CD4-positive, alpha-beta T cell (primary cell): ENCODE measurements at regions not wholly inside any gene's neighbourhood (a gene's known extent, or its start where the extent isn't known, plus 50 kb on each side); places are given as distances from the start of the nearest gene placed in this dataset.

Experiments
- ATAC-seq: fragments of 200-7000 bp; cut with Tn5 transposase; one replicate; pipeline ENCODE4 v1.10.0; 2022; ENCODE audit warnings: mild to moderate bottlenecking; ENCODE audit not compliant: poor library complexity
- CTCF ChIA-PET: fragments of 350-600 bp; sonication (Branson Sonifier 250); formaldehyde crosslinking; loops from one replicate; lab custom pipeline; 2021; ENCODE audit warnings: antibody characterized with exemption, inconsistent platforms; lab: Charles Lee
- POLR2A ChIA-PET: fragments of 350-600 bp; sonication (Branson Sonifier 250); formaldehyde crosslinking; loops from one replicate; lab custom pipeline; 2021; ENCODE audit warnings: antibody characterized with exemption, inconsistent platforms; lab: Charles Lee
- DNase-seq, 14 experiments: peaks; one replicate each; pipeline ENCODE4 v3.0.0-alpha.2; 2013 to 2020; ENCODE audit warnings: mixed read lengths in 2 of 14
- H3K27ac ChIP-seq, 2 donors: one replicate each; pipeline versions ENCODE4 v1.5.1 to v1.7.0; 2013; ENCODE audit warnings: low read length in 2 of 2, low read depth in 1 of 2, mild to moderate bottlenecking in 1 of 2
- H3K27me3 ChIP-seq, 2 experiments: 1 replicate in 1 of 2; 2 replicates in 1 of 2; pipeline versions ENCODE4 v1.6.1 to v1.7.0; 2013; ENCODE audit warnings: low read length in 2 of 2, control low read depth in 1 of 2, mild to moderate bottlenecking in 1 of 2, moderate library complexity in 1 of 2; ENCODE audit not compliant: insufficient read depth in 2 of 2, control insufficient read depth in 1 of 2
- H3K36me3 ChIP-seq: one replicate; pipeline ENCODE4 v1.6.1; 2013; ENCODE audit warnings: low read length, control low read depth; ENCODE audit not compliant: insufficient read depth
- H3K4me1 ChIP-seq: one replicate; pipeline ENCODE4 v1.6.1; 2013; ENCODE audit warnings: low read length, control low read depth; ENCODE audit not compliant: insufficient read depth
- H3K4me3 ChIP-seq: one replicate; pipeline ENCODE4 v1.5.1; 2013; ENCODE audit warnings: mild to moderate bottlenecking, low read length, moderate library complexity
- H3K9me3 ChIP-seq, 2 experiments: 1 replicate in 1 of 2; 2 replicates in 1 of 2; pipeline versions ENCODE4 v1.6.1 to v1.7.0; 2013; ENCODE audit warnings: low read length in 2 of 2, mild to moderate bottlenecking in 2 of 2, control low read depth in 1 of 2, moderate library complexity in 1 of 2; ENCODE audit not compliant: control insufficient read depth in 1 of 2, insufficient read depth in 1 of 2
- H3K27ac Mint-ChIP-seq: one replicate; pipeline ENCODE4 v1.8.0; 2020; ENCODE audit warnings: mixed read lengths
- H3K27me3 Mint-ChIP-seq: one replicate; pipeline ENCODE4 v1.8.0; 2021; ENCODE audit warnings: mixed read lengths
- H3K36me3 Mint-ChIP-seq: one replicate; pipeline ENCODE4 v1.8.0; 2021; ENCODE audit warnings: low read depth, mixed read lengths
- H3K4me1 Mint-ChIP-seq: one replicate; pipeline ENCODE4 v1.8.0; 2021; ENCODE audit warnings: low read depth, mixed read lengths
- H3K4me3 Mint-ChIP-seq: one replicate; pipeline ENCODE4 v1.8.0; 2020; ENCODE audit warnings: mild to moderate bottlenecking, mixed read lengths
- H3K9me3 Mint-ChIP-seq: one replicate; pipeline ENCODE4 v1.8.0; 2020; ENCODE audit warnings: mixed read lengths
- intact Hi-C, 2 experiments: fragments of 100-400 bp; cut with DNase I in 1 of 2; cut with micrococcal nuclease in 1 of 2; formaldehyde crosslinking; loops; one replicate each; pipeline versions ENCODE4 v1.15.1 to v1.9.0; 2023 to 2025; cut with DNase I, micrococcal nuclease
- TF ChIP-seq, protein P1 (sequence below): fragments of 200-600 bp; IDR thresholded peaks from one replicate; pipeline ENCODE4 v1.8.0; 2022; ENCODE audit warnings: antibody characterized with exemption, mild to moderate bottlenecking

DNA sequence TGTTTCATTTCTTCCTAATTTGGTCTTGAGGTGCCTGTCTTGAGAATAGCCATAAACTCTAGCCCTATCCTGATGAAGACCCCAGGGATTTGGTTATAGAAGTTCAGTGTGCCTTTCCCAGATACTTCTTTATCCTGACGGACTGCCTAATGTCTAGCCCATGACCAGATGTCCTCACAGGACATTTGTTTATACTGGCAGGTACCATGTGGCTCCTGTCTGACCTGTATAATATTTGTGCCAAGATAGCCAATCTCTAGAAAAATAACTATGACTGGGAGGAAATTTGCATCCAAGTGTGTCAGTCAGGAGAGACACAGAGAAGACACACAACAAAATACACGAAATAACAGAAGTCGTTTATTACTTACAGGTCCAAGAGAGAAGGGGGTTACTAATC is 69.2 kb upstream of the MIR17HG start:
- no peaks in the 10 kb centered on the region for H3K36me3 Mint-ChIP-seq
- H3K27me3 ChIP-seq, result no peaks in the 10 kb centered on the region
- intact Hi-C loops, result no loop called here
- DNase-seq (no peak), ATAC-seq (no peak)
- TF ChIP-seq, protein P1, sequence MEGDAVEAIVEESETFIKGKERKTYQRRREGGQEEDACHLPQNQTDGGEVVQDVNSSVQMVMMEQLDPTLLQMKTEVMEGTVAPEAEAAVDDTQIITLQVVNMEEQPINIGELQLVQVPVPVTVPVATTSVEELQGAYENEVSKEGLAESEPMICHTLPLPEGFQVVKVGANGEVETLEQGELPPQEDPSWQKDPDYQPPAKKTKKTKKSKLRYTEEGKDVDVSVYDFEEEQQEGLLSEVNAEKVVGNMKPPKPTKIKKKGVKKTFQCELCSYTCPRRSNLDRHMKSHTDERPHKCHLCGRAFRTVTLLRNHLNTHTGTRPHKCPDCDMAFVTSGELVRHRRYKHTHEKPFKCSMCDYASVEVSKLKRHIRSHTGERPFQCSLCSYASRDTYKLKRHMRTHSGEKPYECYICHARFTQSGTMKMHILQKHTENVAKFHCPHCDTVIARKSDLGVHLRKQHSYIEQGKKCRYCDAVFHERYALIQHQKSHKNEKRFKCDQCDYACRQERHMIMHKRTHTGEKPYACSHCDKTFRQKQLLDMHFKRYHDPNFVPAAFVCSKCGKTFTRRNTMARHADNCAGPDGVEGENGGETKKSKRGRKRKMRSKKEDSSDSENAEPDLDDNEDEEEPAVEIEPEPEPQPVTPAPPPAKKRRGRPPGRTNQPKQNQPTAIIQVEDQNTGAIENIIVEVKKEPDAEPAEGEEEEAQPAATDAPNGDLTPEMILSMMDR, result no peak
- no peaks in the 10 kb centered on the region for H3K36me3 ChIP-seq
- no peak overlapping the region for H3K4me3 ChIP-seq
- no peaks in the 10 kb centered on the region for H3K9me3 Mint-ChIP-seq
- H3K4me1 ChIP-seq, result no peaks in the 10 kb centered on the region
- H3K27ac Mint-ChIP-seq, result no peak overlapping the region
- POLR2A ChIA-PET, result no interaction called here
- no peaks in the 10 kb centered on the region for H3K4me1 Mint-ChIP-seq
- no peak overlapping the region for H3K4me3 Mint-ChIP-seq
- CTCF ChIA-PET, result no interaction called here
- H3K27ac ChIP-seq, result no peak overlapping the region
- H3K9me3 ChIP-seq, result no peaks in the 10 kb centered on the region
- H3K27me3 Mint-ChIP-seq, result peaks cover 6% of the 10 kb centered on the region

DNA sequence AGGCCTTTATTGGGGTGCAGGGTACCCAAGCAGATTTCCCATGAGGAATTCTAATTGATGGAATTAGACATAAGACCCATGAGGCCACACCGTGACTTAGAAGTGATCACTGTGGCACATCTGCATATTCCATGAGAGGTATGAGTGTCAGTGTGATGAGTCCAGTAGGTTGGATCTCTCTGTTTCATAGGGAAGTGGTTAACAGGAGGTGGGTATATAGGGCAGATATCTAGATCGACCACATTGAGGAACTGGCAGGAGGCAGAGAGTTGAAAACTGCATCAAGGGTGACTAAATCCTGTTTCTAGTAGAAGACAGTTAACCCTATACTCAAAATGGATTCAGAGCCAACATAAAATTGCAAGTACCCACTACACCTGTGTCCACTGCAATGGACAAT is 68.6 kb upstream of the MIR17HG start:
- ATAC-seq, result no peak
- no peak overlapping the region for H3K4me3 ChIP-seq
- peak in 3 of 14 experiments; percentile 6 to 13 (median 13) for DNase-seq
- no peaks in the 10 kb centered on the region for H3K36me3 ChIP-seq
- Mint-ChIP-seq H3K4me1 (no peaks in the 10 kb centered on the region), H3K9me3 (no peaks in the 10 kb centered on the region), H3K36me3 (no peaks in the 10 kb centered on the region), H3K27me3 (peaks cover 8% of the 10 kb centered on the region), H3K27ac (no peak overlapping the region), H3K4me3 (no peak overlapping the region)
- H3K9me3 ChIP-seq, result no peaks in the 10 kb centered on the region
- TF ChIP-seq, protein P1, result no peak
- ChIA-PET CTCF (no interaction called here), POLR2A (no interaction called here)
- H3K27me3 ChIP-seq, result no peaks in the 10 kb centered on the region
- no peak overlapping the region for H3K27ac ChIP-seq
- H3K4me1 ChIP-seq, result no peaks in the 10 kb centered on the region
- intact Hi-C loops, result no loop called here

DNA sequence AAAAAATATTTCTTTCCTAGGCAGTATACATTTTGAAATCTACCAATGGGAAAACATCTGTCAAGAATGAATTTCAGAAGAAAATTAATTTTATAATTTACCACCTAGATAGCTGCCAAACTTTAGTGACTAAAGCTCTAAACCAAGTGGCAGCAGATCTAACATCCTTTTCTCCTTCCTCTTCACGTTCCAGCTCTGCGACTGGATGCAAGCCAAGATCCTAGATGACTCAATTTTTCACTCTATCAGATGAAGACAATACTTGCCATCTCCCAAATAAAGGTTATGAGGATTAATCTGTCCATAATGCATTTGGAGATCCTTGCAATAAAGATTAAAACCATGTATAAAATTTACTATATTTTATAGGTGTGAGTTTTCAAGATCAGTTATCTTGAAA is 66.7 kb upstream of the MIR17HG start:
- TF ChIP-seq, protein P1, result no peak
- Mint-ChIP-seq H3K4me1 (no peaks in the 10 kb centered on the region), H3K4me3 (no peak overlapping the region), H3K27me3 (peaks cover 20% of the 10 kb centered on the region), H3K36me3 (no peaks in the 10 kb centered on the region), H3K27ac (no peak overlapping the region), H3K9me3 (no peaks in the 10 kb centered on the region)
- H3K27ac ChIP-seq, result no peak overlapping the region
- no peak overlapping the region for H3K4me3 ChIP-seq
- CTCF ChIA-PET, result no interaction called here
- no peaks in the 10 kb centered on the region for H3K4me1 ChIP-seq
- POLR2A ChIA-PET, result no interaction called here
- intact Hi-C loops, result no loop called here
- ATAC-seq (no peak), DNase-seq (no peak)
- no peaks in the 10 kb centered on the region for H3K36me3 ChIP-seq
- H3K27me3 ChIP-seq, result peaks cover 0 to 4% of the 10 kb centered on the region in 2 experiments
- H3K9me3 ChIP-seq, result no peaks in the 10 kb centered on the region
